B cell (primary cell): ENCODE measurements at regions not wholly inside any gene's neighbourhood (a gene's known extent, or its start where the extent isn't known, plus 50 kb on each side); places are given as distances from the start of the nearest gene placed in this dataset.

ENCODE experiments used
- ATAC-seq: fragments of 200-7000 bp; cut with Tn5 transposase; one replicate; pipeline ENCODE4 v1.10.0; 2021; ENCODE audit warnings: low read depth, mild to moderate bottlenecking, moderate number of reproducible peaks, moderate library complexity
- CTCF ChIA-PET: fragments of 350-600 bp; sonication (Branson Sonifier 250); formaldehyde crosslinking; loops from one replicate; lab custom pipeline; 2021; ENCODE audit warnings: antibody characterized with exemption, inconsistent platforms; lab: Charles Lee
- POLR2A ChIA-PET: fragments of 350-600 bp; sonication (Branson Sonifier 250); formaldehyde crosslinking; loops from one replicate; lab custom pipeline; 2021; ENCODE audit warnings: antibody characterized with exemption; lab: Charles Lee
- DNase-seq: peaks from one replicate; pipeline ENCODE4 v3.0.0; 2013
- H2AFZ ChIP-seq: 2 replicates; pipeline ENCODE4 v1.6.1; 2012; ENCODE audit warnings: mild to moderate bottlenecking, low read depth, low read length; ENCODE audit not compliant: insufficient read depth, poor library complexity, severe bottlenecking
- H3K27ac ChIP-seq, 2 donors: 1 replicate in 1 of 2; 2 replicates in 1 of 2; pipeline ENCODE4 v1.5.1; 2012 to 2013; ENCODE audit warnings: low read length in 2 of 2, mild to moderate bottlenecking in 2 of 2, moderate library complexity in 1 of 2
- H3K27me3 ChIP-seq, 4 experiments: fragments of 200-600 bp in 1 of 4; sonication (generic) in 1 of 4; replicated peaks in 1 of 4; 1 replicate in 2 of 4; 2 replicates in 2 of 4; pipeline versions ENCODE4 v1.6.1 to v1.7.0; 2013 to 2016; ENCODE audit warnings: low read length in 3 of 4, mild to moderate bottlenecking in 2 of 4, mixed read lengths in 1 of 4, moderate library complexity in 1 of 4; ENCODE audit not compliant: insufficient read depth in 4 of 4, control insufficient read depth in 3 of 4; ENCODE audit errors: control extremely low read depth in 1 of 4
- H3K36me3 ChIP-seq, 2 experiments: replicated peaks in 1 of 2; 1 replicate in 1 of 2; 2 replicates in 1 of 2; pipeline versions ENCODE4 v1.6.1 to v1.7.1; 2013; ENCODE audit warnings: low read length in 1 of 2; ENCODE audit not compliant: insufficient read depth in 2 of 2, control insufficient read depth in 1 of 2; ENCODE audit errors: control extremely low read depth in 1 of 2, extremely low read depth in 1 of 2
- H3K4me1 ChIP-seq, 2 donors: fragments of 200-600 bp in 1 of 2; sonication (generic) in 1 of 2; 1 replicate in 1 of 2; 2 replicates in 1 of 2; pipeline versions ENCODE4 v1.5.1 to v1.6.1; 2013 to 2017; ENCODE audit warnings: low read length in 2 of 2; ENCODE audit not compliant: control insufficient read depth in 2 of 2, insufficient read depth in 2 of 2
- H3K4me2 ChIP-seq: replicated peaks from 2 replicates; pipeline ENCODE3; 2012; ENCODE audit warnings: mild to moderate bottlenecking, low read depth, low read length; ENCODE audit not compliant: poor library complexity, severe bottlenecking
- H3K4me3 ChIP-seq, 5 experiments: fragments of 200-600 bp in 1 of 5; sonication (generic) in 1 of 5; 1 replicate in 3 of 5; 2 replicates in 2 of 5; pipeline versions ENCODE4 v1.5.1 to v1.7.0; 2011 to 2016; ENCODE audit warnings: low read length in 4 of 5, mild to moderate bottlenecking in 4 of 5, low read depth in 2 of 5, control low read depth in 1 of 5, moderate library complexity in 1 of 5; ENCODE audit not compliant: insufficient read depth in 1 of 5; ENCODE audit errors: control extremely low read depth in 1 of 5, extremely low read depth in 1 of 5
- H3K79me2 ChIP-seq: fragments of 200-600 bp; sonication (generic); one replicate; pipeline ENCODE4 v1.6.0; 2016; ENCODE audit warnings: low read length; ENCODE audit not compliant: control insufficient read depth, insufficient read depth
- H3K9ac ChIP-seq: fragments of 200-600 bp; sonication (generic); 2 replicates; pipeline ENCODE4 v1.6.1; 2017; ENCODE audit warnings: mild to moderate bottlenecking, low read length, moderate library complexity
- H3K9me3 ChIP-seq, 3 donors: one replicate each; pipeline versions ENCODE4 v1.6.1 to v1.7.1; 2013; ENCODE audit warnings: low read length in 2 of 3; ENCODE audit not compliant: control insufficient read depth in 2 of 3, insufficient read depth in 1 of 3; ENCODE audit errors: control extremely low read depth in 1 of 3
- H4K20me1 ChIP-seq: 2 replicates; pipeline ENCODE4 v1.6.0; 2012; ENCODE audit warnings: mild to moderate bottlenecking, low read length; ENCODE audit not compliant: insufficient read depth, control insufficient read depth, poor library complexity, severe bottlenecking
- H3K27ac Mint-ChIP-seq: one replicate; pipeline ENCODE4 v1.8.0; 2021; ENCODE audit warnings: mixed read lengths
- H3K27me3 Mint-ChIP-seq: one replicate; pipeline ENCODE4 v1.8.0; 2021; ENCODE audit warnings: mixed read lengths
- H3K4me1 Mint-ChIP-seq: one replicate; pipeline ENCODE4 v1.8.0; 2021; ENCODE audit warnings: mixed read lengths
- H3K4me3 Mint-ChIP-seq: one replicate; pipeline ENCODE4 v1.8.0; 2021; ENCODE audit warnings: mixed read lengths
- H3K9me3 Mint-ChIP-seq: one replicate; pipeline ENCODE4 v1.8.0; 2022; ENCODE audit warnings: mixed read lengths; ENCODE audit not compliant: insufficient read depth
- CTCF ChIP-seq: fragments of 200-600 bp; IDR thresholded peaks from one replicate; pipeline ENCODE4 v1.8.0; 2022; ENCODE audit warnings: antibody characterized with exemption, mild to moderate bottlenecking
- EZH2 ChIP-seq: IDR thresholded peaks from 2 replicates; pipeline ENCODE4 v1.6.1; 2012; ENCODE audit warnings: borderline replicate concordance, low read depth, mild to moderate bottlenecking, moderate library complexity, low read length; ENCODE audit not compliant: insufficient read depth, poor library complexity, severe bottlenecking
- WGBS: methylation state at CpG from one replicate; pipeline ENCODE4 v1.1.5; 2013; ENCODE audit warnings: missing lambda C conversion rate; ENCODE audit not compliant: insufficient coverage; 5-methylcytosine and 5-hydroxymethylcytosine counted together
- intact Hi-C: fragments of 100-400 bp; cut with micrococcal nuclease; formaldehyde crosslinking; loops from one replicate; pipeline ENCODE4 v1.10.0; 2022

- peaks cover 0 to 4% (median 0%) of the 10 kb centered on the region in 3 donors for H3K9me3 ChIP-seq
- no peak overlapping the region for H3K27ac Mint-ChIP-seq
- H3K4me2 ChIP-seq: no peak overlapping the region
- peaks cover 5% of the 10 kb centered on the region for H3K4me1 Mint-ChIP-seq
- TF ChIP-seq CTCF: no peak
- no peak for TF ChIP-seq EZH2
- ATAC-seq (no peak), DNase-seq (no peak)
- H3K27me3 Mint-ChIP-seq: no peaks in the 10 kb centered on the region
- no peak overlapping the region for H3K27ac ChIP-seq
- H3K79me2 ChIP-seq: no peaks in the 10 kb centered on the region
- ChIA-PET CTCF (no interaction called here), POLR2A (no interaction called here)
- WGBS: 100% methylated on average over 1 of the region's 2 CpGs
- H4K20me1 ChIP-seq: no peaks in the 10 kb centered on the region
- H2AFZ ChIP-seq: no peak overlapping the region
- H3K4me3 Mint-ChIP-seq: no peak overlapping the region
- no peaks in the 10 kb centered on the region for H3K27me3 ChIP-seq
- H3K4me1 ChIP-seq: peaks cover 0 to 6% of the 10 kb centered on the region in 2 donors
- no peaks in the 10 kb centered on the region for H3K9me3 Mint-ChIP-seq
- intact Hi-C loops: no loop called here
- no peak overlapping the region for H3K9ac ChIP-seq
- H3K4me3 ChIP-seq: no peak overlapping the region
- no peaks in the 10 kb centered on the region for H3K36me3 ChIP-seq
Observed at GRCh38 chr18:55876254-55876653, 288.3 kb upstream of the TCF4 start.

GRCh38 chr18:55875371-55875901 lies 287.4 kb upstream of the TCF4 start:
- no peaks in the 10 kb centered on the region for H3K27me3 ChIP-seq
- no peaks in the 10 kb centered on the region for H3K79me2 ChIP-seq
- peaks cover 0 to 4% (median 0%) of the 10 kb centered on the region in 3 donors for H3K9me3 ChIP-seq
- H3K27ac Mint-ChIP-seq: no peak overlapping the region
- no peaks in the 10 kb centered on the region for H3K9me3 Mint-ChIP-seq
- no peak for TF ChIP-seq CTCF
- no peak for TF ChIP-seq EZH2
- no peaks in the 10 kb centered on the region for H3K36me3 ChIP-seq
- no peak overlapping the region for H3K9ac ChIP-seq
- no peak overlapping the region for H3K4me3 ChIP-seq
- POLR2A ChIA-PET: no interaction called here
- peaks cover 5% of the 10 kb centered on the region for H3K4me1 Mint-ChIP-seq
- H3K4me2 ChIP-seq: no peak overlapping the region
- intact Hi-C loops: no loop called here
- DNase-seq (no peak), ATAC-seq (no peak)
- H2AFZ ChIP-seq: no peak overlapping the region
- no peak overlapping the region for H3K27ac ChIP-seq
- H3K27me3 Mint-ChIP-seq: peaks cover 4% of the 10 kb centered on the region
- H3K4me3 Mint-ChIP-seq: no peak overlapping the region
- CTCF ChIA-PET: no interaction called here
- peaks cover 0 to 6% of the 10 kb centered on the region in 2 donors for H3K4me1 ChIP-seq
- no CpG with 5 or more reads among the region's 3 CpGs for WGBS
- H4K20me1 ChIP-seq: no peaks in the 10 kb centered on the region
